Dendritic cell treated with granulocyte-macrophage colony-stimulating factor and Interleukin-4, amounts not matched to agents 40 ng/mL and 50 ng/mL, for 4 days (primary cell): ENCODE measurements at regions not wholly inside any gene's neighbourhood (a gene's known extent, or its start where the extent isn't known, plus 50 kb on each side); places are given as distances from the start of the nearest gene placed in this dataset.
"Not testable (repeated sequence)": the region's sequence is repeated elsewhere in the genome, so short reads cannot be mapped to it uniquely, and the experiment has no call there.

Experiments used
- H3K27ac Mint-ChIP-seq: one replicate; pipeline ENCODE4 v1.8.0; 2022; ENCODE audit warnings: mild to moderate bottlenecking, mixed read lengths
- H3K27me3 Mint-ChIP-seq: one replicate; pipeline ENCODE4 v1.8.0; 2022; ENCODE audit warnings: mild to moderate bottlenecking, mixed read lengths
- H3K36me3 Mint-ChIP-seq: one replicate; pipeline ENCODE4 v1.8.0; 2022; ENCODE audit warnings: low read depth, mixed read lengths
- H3K4me1 Mint-ChIP-seq: one replicate; pipeline ENCODE4 v1.8.0; 2022; ENCODE audit warnings: low read depth, mixed read lengths
- H3K4me3 Mint-ChIP-seq: one replicate; pipeline ENCODE4 v1.8.0; 2022; ENCODE audit warnings: mild to moderate bottlenecking, moderate library complexity, mixed read lengths
- H3K9me3 Mint-ChIP-seq: one replicate; pipeline ENCODE4 v1.8.0; 2022; ENCODE audit warnings: mixed read lengths
- intact Hi-C: fragments of 100-400 bp; cut with micrococcal nuclease; formaldehyde crosslinking; loops from one replicate; pipeline ENCODE4 v1.15.0; 2022

- intact Hi-C loops = no loop called here
- Mint-ChIP-seq H3K27me3 (peaks cover 16% of the 10 kb centered on the region), H3K9me3 (no peaks in the 10 kb centered on the region), H3K4me3 (no peak overlapping the region), H3K36me3 (no peaks in the 10 kb centered on the region), H3K4me1 (peaks cover 37% of the 10 kb centered on the region), H3K27ac (no peak overlapping the region)
Observed at GRCh38 chr13:44840131-44840530, 149.1 kb downstream of the NUFIP1 start.

GRCh38 chr13:44837250-44837649, 152.0 kb downstream of the NUFIP1 start:
- no peak overlapping the region for H3K27ac Mint-ChIP-seq
- peaks cover 13% of the 10 kb centered on the region for H3K27me3 Mint-ChIP-seq
- intact Hi-C loops = no loop called here
- H3K4me3 Mint-ChIP-seq = no peak overlapping the region
- H3K4me1 Mint-ChIP-seq = peaks cover 18% of the 10 kb centered on the region
- no peaks in the 10 kb centered on the region for H3K36me3 Mint-ChIP-seq
- H3K9me3 Mint-ChIP-seq = no peaks in the 10 kb centered on the region

- Mint-ChIP-seq H3K27ac (no peak overlapping the region), H3K4me3 (no peak overlapping the region), H3K9me3 (no peaks in the 10 kb centered on the region), H3K4me1 (peaks cover 12% of the 10 kb centered on the region), H3K27me3 (peaks cover 6% of the 10 kb centered on the region), H3K36me3 (no peaks in the 10 kb centered on the region)
- intact Hi-C loops = no loop called here
Observed at GRCh38 chr13:44834404-44834803, 154.9 kb downstream of the NUFIP1 start.

- Mint-ChIP-seq H3K4me1 (peaks cover 12% of the 10 kb centered on the region), H3K27ac (no peak overlapping the region), H3K36me3 (no peaks in the 10 kb centered on the region), H3K9me3 (no peaks in the 10 kb centered on the region), H3K27me3 (peaks cover 6% of the 10 kb centered on the region), H3K4me3 (no peak overlapping the region)
- intact Hi-C loops = no loop called here
Observed at GRCh38 chr13:44833626-44834025, 155.6 kb downstream of the NUFIP1 start.

GRCh38 chr13:44833139-44833538, 156.1 kb downstream of the NUFIP1 start:
- Mint-ChIP-seq H3K36me3 (no peaks in the 10 kb centered on the region), H3K27me3 (peaks cover 6% of the 10 kb centered on the region), H3K4me3 (no peak overlapping the region), H3K27ac (no peak overlapping the region), H3K9me3 (no peaks in the 10 kb centered on the region), H3K4me1 (peaks cover 12% of the 10 kb centered on the region)
- intact Hi-C loops = no loop called here

GRCh38 chr13:44826591-44827350, 162.5 kb downstream of the NUFIP1 start:
- no peaks in the 10 kb centered on the region for H3K4me1 Mint-ChIP-seq
- no peak overlapping the region for H3K27ac Mint-ChIP-seq
- H3K9me3 Mint-ChIP-seq = no peaks in the 10 kb centered on the region
- H3K27me3 Mint-ChIP-seq = peaks cover 2% of the 10 kb centered on the region
- H3K36me3 Mint-ChIP-seq = no peaks in the 10 kb centered on the region
- no peak overlapping the region for H3K4me3 Mint-ChIP-seq
- intact Hi-C loops = no loop called here

GRCh38 chr13:44825953-44826352, 163.3 kb downstream of the NUFIP1 start:
- intact Hi-C loops = no loop called here
- no peaks in the 10 kb centered on the region for H3K4me1 Mint-ChIP-seq
- no peaks in the 10 kb centered on the region for H3K9me3 Mint-ChIP-seq

GRCh38 chr13:44823555-44823954, 165.7 kb downstream of the NUFIP1 start:
- intact Hi-C loops = loop anchor here (5.0 kb wide), 1 partner anchor 341 kb away; no protein-coding TSS in a partner anchor
- H3K27ac Mint-ChIP-seq, H3K27me3 Mint-ChIP-seq, H3K4me3 Mint-ChIP-seq, H3K9me3 Mint-ChIP-seq, H3K36me3 Mint-ChIP-seq, H3K4me1 Mint-ChIP-seq: not testable (repeated sequence)

More at GRCh38 chr13:44825953-44826352, 163.3 kb downstream of the NUFIP1 start:
- no peaks in the 10 kb centered on the region for H3K36me3 Mint-ChIP-seq
- H3K4me3 Mint-ChIP-seq = no peak overlapping the region
- H3K27me3 Mint-ChIP-seq = no peaks in the 10 kb centered on the region
- H3K27ac Mint-ChIP-seq = no peak overlapping the region

DNA sequence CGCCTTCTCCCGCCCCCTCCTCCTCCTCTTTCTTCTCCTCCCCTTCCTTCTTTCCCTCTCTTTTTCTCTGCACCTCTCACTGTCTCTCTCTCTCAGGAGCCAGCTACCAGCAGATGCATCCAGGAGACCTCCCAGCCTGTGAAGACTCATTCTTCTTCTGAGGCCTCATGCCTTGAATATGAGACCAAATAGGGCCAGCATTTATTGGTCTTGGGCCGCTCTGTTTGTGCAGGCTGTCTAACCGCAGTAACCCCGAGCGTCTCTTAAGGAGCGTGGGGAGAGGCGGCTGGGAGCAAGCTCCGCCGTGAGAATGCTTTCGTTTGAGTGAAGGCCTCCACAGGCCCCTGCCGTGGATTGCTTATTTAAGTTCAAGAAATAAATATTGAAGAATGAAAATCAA, 167.0 kb downstream of the NUFIP1 start:
- Mint-ChIP-seq H3K9me3 (no peaks in the 10 kb centered on the region), H3K27ac (no peak overlapping the region), H3K36me3 (no peaks in the 10 kb centered on the region), H3K4me3 (no peak overlapping the region), H3K4me1 (no peaks in the 10 kb centered on the region), H3K27me3 (no peaks in the 10 kb centered on the region)
- intact Hi-C loops = loop anchor here (5.0 kb wide), 1 partner anchor 340 kb away; no protein-coding TSS in a partner anchor

GRCh38 chr13:44819772-44820171, 169.5 kb downstream of the NUFIP1 start:
- Mint-ChIP-seq H3K36me3 (no peaks in the 10 kb centered on the region), H3K27me3 (no peaks in the 10 kb centered on the region), H3K4me1 (peaks cover 5% of the 10 kb centered on the region), H3K4me3 (no peak overlapping the region), H3K9me3 (no peaks in the 10 kb centered on the region), H3K27ac (no peak overlapping the region)
- intact Hi-C loops = loop anchor here (5.0 kb wide), 1 partner anchor 337 kb away; no protein-coding TSS in a partner anchor

DNA sequence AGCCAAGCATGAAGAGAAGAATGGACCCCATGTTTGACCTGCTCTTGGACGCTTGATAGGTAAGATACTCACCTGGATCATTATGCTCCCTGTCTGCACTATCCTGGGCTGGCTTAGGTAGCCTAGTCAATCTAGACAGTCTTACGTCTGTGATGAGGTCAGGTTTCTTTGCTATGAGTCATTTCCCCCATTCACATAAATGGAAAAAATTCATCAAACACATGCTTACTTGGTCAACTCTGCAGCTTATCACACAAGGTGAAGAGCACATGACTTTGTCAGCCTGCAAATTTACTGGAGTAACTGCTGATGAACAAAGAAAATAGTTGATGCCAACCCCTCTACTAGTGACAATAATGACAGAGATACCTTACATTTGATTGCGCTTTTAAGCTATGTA, 170.0 kb downstream of the NUFIP1 start:
- no peak overlapping the region for H3K27ac Mint-ChIP-seq
- no peaks in the 10 kb centered on the region for H3K36me3 Mint-ChIP-seq
- intact Hi-C loops = no loop called here
- H3K4me1 Mint-ChIP-seq = peaks cover 5% of the 10 kb centered on the region
- H3K4me3 Mint-ChIP-seq = no peak overlapping the region
- no peaks in the 10 kb centered on the region for H3K9me3 Mint-ChIP-seq
- H3K27me3 Mint-ChIP-seq = no peaks in the 10 kb centered on the region

DNA sequence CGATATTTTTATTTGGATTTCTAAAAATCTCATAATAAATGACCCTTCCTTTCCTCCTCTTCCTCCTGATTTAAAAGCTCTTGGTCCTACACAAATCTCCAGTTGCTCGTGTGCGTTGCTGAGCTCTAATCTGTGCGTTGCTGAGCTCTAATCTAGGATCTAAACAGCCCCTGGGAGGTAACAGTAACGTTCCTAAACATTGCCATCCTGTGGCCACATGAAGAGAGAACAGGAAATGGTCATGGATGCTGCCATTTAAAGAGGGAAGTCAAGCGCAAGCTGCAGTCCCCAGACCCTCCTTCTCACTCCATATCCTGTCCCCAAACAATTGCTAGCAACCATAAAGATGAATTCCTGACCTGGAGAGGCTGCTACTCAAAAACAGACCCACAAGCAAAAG, 170.8 kb downstream of the NUFIP1 start:
- H3K4me1 Mint-ChIP-seq = peaks cover 5% of the 10 kb centered on the region
- H3K4me3 Mint-ChIP-seq = no peak overlapping the region
- no peak overlapping the region for H3K27ac Mint-ChIP-seq
- H3K36me3 Mint-ChIP-seq = no peaks in the 10 kb centered on the region
- intact Hi-C loops = no loop called here
- H3K9me3 Mint-ChIP-seq = no peaks in the 10 kb centered on the region
- H3K27me3 Mint-ChIP-seq = no peaks in the 10 kb centered on the region

GRCh38 chr13:44818016-44818415, 171.3 kb downstream of the NUFIP1 start:
- H3K27me3 Mint-ChIP-seq = no peaks in the 10 kb centered on the region
- intact Hi-C loops = no loop called here
- no peaks in the 10 kb centered on the region for H3K36me3 Mint-ChIP-seq
- H3K27ac Mint-ChIP-seq = no peak overlapping the region
- H3K4me3 Mint-ChIP-seq = no peak overlapping the region
- H3K4me1 Mint-ChIP-seq = peaks cover 5% of the 10 kb centered on the region
- H3K9me3 Mint-ChIP-seq = no peaks in the 10 kb centered on the region

DNA sequence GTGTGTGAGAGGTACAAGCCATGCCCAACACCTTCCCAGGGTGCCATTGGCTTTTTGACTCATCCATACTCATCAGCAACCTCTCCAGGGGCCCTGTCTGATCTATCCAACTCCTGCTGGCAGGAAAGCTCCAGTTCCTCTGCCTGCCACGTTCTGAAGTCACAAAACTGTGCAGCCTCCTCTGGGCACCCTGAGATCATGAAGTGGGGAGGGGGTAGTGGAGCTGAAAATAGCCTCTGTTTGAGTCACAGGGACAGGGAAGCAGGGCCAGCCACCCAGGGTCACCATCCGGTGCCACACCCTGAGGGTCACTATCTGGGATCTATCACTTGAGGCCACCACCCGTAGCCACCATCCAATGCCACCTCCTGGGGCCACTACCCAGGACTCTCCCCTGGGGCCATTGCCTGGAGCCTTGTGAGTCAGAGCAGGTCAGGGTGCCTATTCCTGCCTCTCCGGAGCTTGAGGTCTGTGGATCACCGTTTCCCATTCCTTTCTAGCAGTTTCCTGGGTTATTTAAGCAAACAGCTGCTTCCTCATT, 172.1 kb downstream of the NUFIP1 start:
- no peaks in the 10 kb centered on the region for H3K9me3 Mint-ChIP-seq
- no peak overlapping the region for H3K27ac Mint-ChIP-seq
- peaks cover 5% of the 10 kb centered on the region for H3K4me1 Mint-ChIP-seq
- H3K36me3 Mint-ChIP-seq = no peaks in the 10 kb centered on the region
- intact Hi-C loops = no loop called here
- H3K27me3 Mint-ChIP-seq = no peaks in the 10 kb centered on the region
- no peak overlapping the region for H3K4me3 Mint-ChIP-seq

DNA sequence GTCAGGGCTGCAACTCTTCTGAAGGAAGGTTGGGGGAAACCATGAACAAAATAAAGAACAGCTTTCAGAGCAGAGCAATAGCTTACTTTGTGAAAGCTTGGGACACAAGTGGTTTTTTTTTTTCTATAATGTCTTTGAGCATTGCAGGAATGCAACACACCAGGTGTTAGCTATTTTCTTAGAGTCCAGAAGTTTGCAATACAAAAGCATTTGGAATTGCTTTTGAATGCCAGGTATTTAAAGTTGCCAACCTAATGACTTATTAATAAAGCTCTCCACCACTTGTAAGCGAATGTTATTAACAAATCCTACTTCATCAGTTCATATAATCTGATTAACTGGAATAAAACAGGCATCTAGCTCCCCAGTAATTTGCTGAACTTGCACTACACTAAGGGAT, 172.6 kb downstream of the NUFIP1 start:
- Mint-ChIP-seq H3K27me3 (no peaks in the 10 kb centered on the region), H3K36me3 (no peaks in the 10 kb centered on the region), H3K4me1 (peaks cover 5% of the 10 kb centered on the region), H3K4me3 (no peak overlapping the region), H3K9me3 (no peaks in the 10 kb centered on the region), H3K27ac (no peak overlapping the region)
- intact Hi-C loops = no loop called here
